Central memory CD8-positive, alpha-beta T cell (primary cell): ENCODE measurements at regions not wholly inside any gene's neighbourhood (a gene's known extent, or its start where the extent isn't known, plus 50 kb on each side); places are given as distances from the start of the nearest gene placed in this dataset.
"Not testable (repeated sequence)": the region's sequence is repeated elsewhere in the genome, so short reads cannot be mapped to it uniquely, and the experiment has no call there.

Experiments
- ATAC-seq: fragments of 150-1000 bp; cut with Tn5 transposase; replicated peaks from 2 replicates; pipeline ENCODE4 v1.10.0; 2022; ENCODE audit warnings: mild to moderate bottlenecking, moderate FRiP score, moderate number of reproducible peaks; ENCODE audit not compliant: poor library complexity, severe bottlenecking; ENCODE audit errors: extremely low read depth
- DNase-seq, 2 donors: peaks; one replicate each; pipeline ENCODE4 v3.0.0; 2021; ENCODE audit warnings: low spot score in 2 of 2
- H3K27ac Mint-ChIP-seq: one replicate; pipeline ENCODE4 v1.8.0; 2022; ENCODE audit warnings: low read depth, mild to moderate bottlenecking, moderate library complexity, mixed read lengths
- H3K27me3 Mint-ChIP-seq: one replicate; pipeline ENCODE4 v1.8.0; 2022; ENCODE audit warnings: mixed read lengths
- H3K36me3 Mint-ChIP-seq: one replicate; pipeline ENCODE4 v1.8.0; 2022; ENCODE audit warnings: mild to moderate bottlenecking, moderate library complexity, mixed read lengths; ENCODE audit not compliant: insufficient read depth
- H3K4me1 Mint-ChIP-seq: one replicate; pipeline ENCODE4 v1.8.0; 2022; ENCODE audit warnings: mixed read lengths
- H3K4me3 Mint-ChIP-seq: one replicate; pipeline ENCODE4 v1.8.0; 2022; ENCODE audit warnings: mild to moderate bottlenecking, moderate library complexity, mixed read lengths
- H3K9me3 Mint-ChIP-seq: one replicate; pipeline ENCODE4 v1.8.0; 2022; ENCODE audit warnings: mixed read lengths

GRCh38 chr14:106466483-106466882 lies 940.1 kb downstream of the TMEM121 start:
- not testable (repeated sequence) for H3K36me3 Mint-ChIP-seq, H3K9me3 Mint-ChIP-seq, H3K27me3 Mint-ChIP-seq, H3K27ac Mint-ChIP-seq, H3K4me1 Mint-ChIP-seq, DNase-seq, ATAC-seq, H3K4me3 Mint-ChIP-seq

- DNase-seq, H3K4me3 Mint-ChIP-seq, H3K27ac Mint-ChIP-seq, H3K36me3 Mint-ChIP-seq, H3K9me3 Mint-ChIP-seq, H3K4me1 Mint-ChIP-seq, ATAC-seq, H3K27me3 Mint-ChIP-seq: not testable (repeated sequence)
Measured at GRCh38 chr14:106468869-106469268, 942.5 kb downstream of the TMEM121 start.

GRCh38 chr14:106470028-106470427 lies 943.6 kb downstream of the TMEM121 start:
- not testable (repeated sequence) for H3K36me3 Mint-ChIP-seq, H3K27ac Mint-ChIP-seq, ATAC-seq, H3K4me1 Mint-ChIP-seq, H3K9me3 Mint-ChIP-seq, H3K27me3 Mint-ChIP-seq, H3K4me3 Mint-ChIP-seq, DNase-seq

- H3K27me3 Mint-ChIP-seq, H3K36me3 Mint-ChIP-seq, H3K9me3 Mint-ChIP-seq, DNase-seq, ATAC-seq, H3K4me1 Mint-ChIP-seq, H3K4me3 Mint-ChIP-seq, H3K27ac Mint-ChIP-seq: not testable (repeated sequence)
Measured at GRCh38 chr14:106474261-106475028, 948.1 kb downstream of the TMEM121 start.

- not testable (repeated sequence) for H3K27me3 Mint-ChIP-seq, H3K4me3 Mint-ChIP-seq, H3K36me3 Mint-ChIP-seq, DNase-seq, H3K27ac Mint-ChIP-seq, H3K9me3 Mint-ChIP-seq, H3K4me1 Mint-ChIP-seq, ATAC-seq
Measured at GRCh38 chr14:106475214-106475613, 948.8 kb downstream of the TMEM121 start.

- H3K9me3 Mint-ChIP-seq, H3K4me3 Mint-ChIP-seq, H3K4me1 Mint-ChIP-seq, H3K27me3 Mint-ChIP-seq, H3K36me3 Mint-ChIP-seq, H3K27ac Mint-ChIP-seq, DNase-seq: not testable (repeated sequence)
- ATAC-seq = peak; percentile 52
Measured at GRCh38 chr14:106477600-106477999, 951.2 kb downstream of the TMEM121 start.

GRCh38 chr14:106480287-106480686 lies 953.9 kb downstream of the TMEM121 start:
- not testable (repeated sequence) for H3K9me3 Mint-ChIP-seq, DNase-seq, H3K27me3 Mint-ChIP-seq, H3K36me3 Mint-ChIP-seq, H3K27ac Mint-ChIP-seq, H3K4me3 Mint-ChIP-seq, H3K4me1 Mint-ChIP-seq
- peak; percentile 74 for ATAC-seq

GRCh38 chr14:106482213-106482612 lies 955.8 kb downstream of the TMEM121 start:
- not testable (repeated sequence) for H3K4me3 Mint-ChIP-seq, H3K27ac Mint-ChIP-seq, H3K4me1 Mint-ChIP-seq, H3K9me3 Mint-ChIP-seq, DNase-seq, ATAC-seq, H3K36me3 Mint-ChIP-seq, H3K27me3 Mint-ChIP-seq

- Mint-ChIP-seq H3K36me3 (no peaks in the 10 kb centered on the region), H3K27me3 (no peaks in the 10 kb centered on the region), H3K4me1 (peaks cover 6% of the 10 kb centered on the region), H3K27ac (no peak overlapping the region), H3K4me3 (no peak overlapping the region), H3K9me3 (no peaks in the 10 kb centered on the region)
- ATAC-seq = no peak
- no peak for DNase-seq
Measured at GRCh38 chr14:106487600-106487999, 961.2 kb downstream of the TMEM121 start.

- H3K4me3 Mint-ChIP-seq = no peak overlapping the region
- H3K27ac Mint-ChIP-seq = no peak overlapping the region
- H3K36me3 Mint-ChIP-seq = no peaks in the 10 kb centered on the region
Measured at GRCh38 chr14:106488291-106488690, 961.9 kb downstream of the TMEM121 start.

GRCh38 chr14:106489112-106489881 lies 962.9 kb downstream of the TMEM121 start:
- H3K4me1 Mint-ChIP-seq = peaks cover 11% of the 10 kb centered on the region
- H3K4me3 Mint-ChIP-seq = no peak overlapping the region
- no peaks in the 10 kb centered on the region for H3K36me3 Mint-ChIP-seq
- ATAC-seq = no peak
- H3K27me3 Mint-ChIP-seq = no peaks in the 10 kb centered on the region
- H3K27ac Mint-ChIP-seq = no peak overlapping the region
- no peaks in the 10 kb centered on the region for H3K9me3 Mint-ChIP-seq
- DNase-seq = no peak

More at GRCh38 chr14:106488291-106488690, 961.9 kb downstream of the TMEM121 start:
- no peaks in the 10 kb centered on the region for H3K27me3 Mint-ChIP-seq
- H3K9me3 Mint-ChIP-seq = no peaks in the 10 kb centered on the region
- H3K4me1 Mint-ChIP-seq = peaks cover 6% of the 10 kb centered on the region
- ATAC-seq = no peak
- DNase-seq = no peak

- H3K9me3 Mint-ChIP-seq = no peaks in the 10 kb centered on the region
- H3K27me3 Mint-ChIP-seq = no peaks in the 10 kb centered on the region
- ATAC-seq (no peak), DNase-seq (no peak)
- H3K4me3 Mint-ChIP-seq = no peak overlapping the region
- no peaks in the 10 kb centered on the region for H3K36me3 Mint-ChIP-seq
- peaks cover 14% of the 10 kb centered on the region for H3K4me1 Mint-ChIP-seq
- no peak overlapping the region for H3K27ac Mint-ChIP-seq
Measured at GRCh38 chr14:106490442-106490841, 964.1 kb downstream of the TMEM121 start.

- peaks cover 14% of the 10 kb centered on the region for H3K4me1 Mint-ChIP-seq
- no peak overlapping the region for H3K4me3 Mint-ChIP-seq
- no peaks in the 10 kb centered on the region for H3K9me3 Mint-ChIP-seq
- H3K36me3 Mint-ChIP-seq = no peaks in the 10 kb centered on the region
- no peaks in the 10 kb centered on the region for H3K27me3 Mint-ChIP-seq
- ATAC-seq = no peak
- DNase-seq = no peak
- no peak overlapping the region for H3K27ac Mint-ChIP-seq
Measured at GRCh38 chr14:106491851-106492250, 965.5 kb downstream of the TMEM121 start.
